Duodenal mucosa (tissue), 2 donors: ENCODE measurements at regions not wholly inside any gene's neighbourhood (a gene's known extent, or its start where the extent isn't known, plus 50 kb on each side); places are given as distances from the start of the nearest gene placed in this dataset.
A peak's percentile ranks its signal among the peaks of the same experiment; 100 is the strongest.

ENCODE experiments used
- H3K27ac ChIP-seq: one replicate; pipeline ENCODE4 v1.7.0; 2013; ENCODE audit warnings: low read depth, low read length
- H3K27me3 ChIP-seq, 2 donors: one replicate each; pipeline ENCODE4 v1.7.0; 2013; ENCODE audit warnings: low read length in 2 of 2, control low read depth in 1 of 2; ENCODE audit not compliant: insufficient read depth in 2 of 2, control insufficient read depth in 1 of 2
- H3K36me3 ChIP-seq, 2 donors: one replicate each; pipeline ENCODE4 v1.7.0; 2013; ENCODE audit warnings: low read length in 2 of 2, control low read depth in 1 of 2; ENCODE audit not compliant: insufficient read depth in 2 of 2, control insufficient read depth in 1 of 2
- H3K4me1 ChIP-seq, 2 donors: one replicate each; pipeline ENCODE4 v1.7.0; 2013; ENCODE audit warnings: low read length in 2 of 2, control low read depth in 1 of 2; ENCODE audit not compliant: insufficient read depth in 2 of 2, control insufficient read depth in 1 of 2
- H3K4me3 ChIP-seq, 2 donors: one replicate each; pipeline ENCODE4 v1.7.0; 2013; ENCODE audit warnings: low read length in 2 of 2, low read depth in 1 of 2
- H3K9ac ChIP-seq, 2 donors: one replicate each; pipeline ENCODE4 v1.7.0; 2013; ENCODE audit warnings: low read length in 2 of 2, low read depth in 1 of 2
- H3K9me3 ChIP-seq, 2 donors: one replicate each; pipeline ENCODE4 v1.7.0; 2013; ENCODE audit warnings: low read length in 2 of 2, control low read depth in 1 of 2; ENCODE audit not compliant: control insufficient read depth in 1 of 2

DNA sequence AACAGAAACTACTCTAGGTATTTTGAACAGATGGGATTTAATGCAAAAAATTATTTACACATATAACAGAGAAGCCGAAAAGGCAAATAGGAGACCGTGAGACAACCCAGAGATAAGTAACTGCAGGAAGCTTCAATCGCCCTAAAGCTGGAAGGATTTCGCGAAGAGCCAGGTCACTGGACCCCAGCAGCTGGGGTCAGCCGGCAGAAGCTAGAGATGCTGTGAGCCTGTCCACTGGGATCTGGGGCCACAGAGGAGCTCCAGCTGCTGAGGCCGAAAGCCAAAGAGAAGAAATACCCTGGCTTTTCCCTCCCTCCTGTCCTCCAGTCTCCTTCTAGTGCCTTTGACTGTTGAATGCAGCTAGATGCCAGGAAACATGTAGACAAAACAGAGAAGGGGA, 192.8 kb upstream of the BCOR start:
- H3K9me3 ChIP-seq: no peaks in the 10 kb centered on the region
- no peaks in the 10 kb centered on the region for H3K4me1 ChIP-seq
- H3K4me3 ChIP-seq: no peak overlapping the region
- no peak overlapping the region for H3K27ac ChIP-seq
- no peaks in the 10 kb centered on the region for H3K36me3 ChIP-seq
- H3K9ac ChIP-seq: no peak overlapping the region
- no peaks in the 10 kb centered on the region for H3K27me3 ChIP-seq

DNA sequence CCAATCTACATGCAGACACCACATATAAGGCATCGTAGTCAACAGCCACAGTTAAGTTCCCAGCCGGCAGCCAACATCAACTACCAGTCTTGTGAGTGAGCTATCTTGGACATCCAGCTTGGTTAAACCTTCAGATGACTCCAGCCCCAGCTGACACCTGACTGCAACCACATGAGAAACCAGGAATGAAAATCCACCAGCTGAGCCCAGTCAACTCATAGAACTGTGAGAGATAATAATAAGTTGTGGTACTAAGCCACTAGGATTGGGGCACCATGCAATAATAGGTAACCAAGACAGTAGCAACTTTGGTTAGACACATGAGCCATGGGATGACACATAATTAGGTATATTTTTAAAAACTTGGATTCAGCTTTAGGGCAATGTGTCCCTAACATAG, 188.1 kb upstream of the BCOR start:
- no peak overlapping the region for H3K4me3 ChIP-seq
- H3K27ac ChIP-seq: no peak overlapping the region
- no peak overlapping the region for H3K9ac ChIP-seq
- no peaks in the 10 kb centered on the region for H3K9me3 ChIP-seq
- no peaks in the 10 kb centered on the region for H3K36me3 ChIP-seq
- H3K4me1 ChIP-seq: no peaks in the 10 kb centered on the region
- no peaks in the 10 kb centered on the region for H3K27me3 ChIP-seq

DNA sequence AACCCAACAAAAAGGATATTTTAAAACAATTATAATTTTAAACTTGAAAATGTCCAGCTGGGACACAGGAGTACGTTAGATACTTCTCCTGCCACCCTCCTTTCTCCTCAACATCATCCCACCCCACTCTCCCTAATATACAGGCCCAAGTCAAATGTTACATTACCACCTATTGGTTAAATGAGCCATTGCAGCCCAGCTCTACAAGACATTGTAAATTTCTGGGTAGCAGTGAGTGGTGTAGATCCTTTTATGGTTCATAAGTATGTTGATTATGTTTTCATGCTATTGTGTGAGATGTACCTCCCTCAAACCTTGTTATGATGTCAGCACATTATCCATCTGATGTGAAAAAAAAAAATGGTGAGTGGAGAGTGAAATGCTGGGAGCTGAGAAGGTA, 187.1 kb upstream of the BCOR start:
- Histone ChIP-seq H3K27me3 (no peaks in the 10 kb centered on the region), H3K9me3 (no peaks in the 10 kb centered on the region), H3K4me1 (no peaks in the 10 kb centered on the region), H3K36me3 (no peaks in the 10 kb centered on the region), H3K9ac (no peak overlapping the region), H3K4me3 (no peak overlapping the region), H3K27ac (no peak overlapping the region)

DNA sequence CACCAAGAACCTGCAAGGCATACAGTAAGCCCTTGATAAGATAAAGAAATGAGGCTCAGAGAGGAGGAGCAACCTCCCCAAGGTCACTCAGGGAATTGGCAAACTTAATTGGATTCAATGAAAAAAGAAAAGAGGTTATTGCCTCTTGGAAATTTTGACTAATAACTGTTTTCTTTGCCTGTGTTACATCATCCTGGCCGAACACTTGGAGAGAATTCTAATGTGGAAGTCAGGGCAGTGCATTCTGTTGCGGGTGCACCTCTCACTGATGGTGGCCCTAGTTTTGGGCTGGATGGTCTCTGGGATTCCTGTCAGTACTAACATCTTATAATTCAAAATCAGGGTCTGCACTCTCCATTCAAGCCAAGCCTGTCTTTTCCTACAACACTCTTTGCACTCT, 186.2 kb upstream of the BCOR start:
- H3K4me3 ChIP-seq: no peak overlapping the region
- H3K9ac ChIP-seq: no peak overlapping the region
- H3K9me3 ChIP-seq: no peaks in the 10 kb centered on the region
- H3K36me3 ChIP-seq: no peaks in the 10 kb centered on the region
- no peaks in the 10 kb centered on the region for H3K4me1 ChIP-seq
- H3K27ac ChIP-seq: no peak overlapping the region
- H3K27me3 ChIP-seq: no peaks in the 10 kb centered on the region

DNA sequence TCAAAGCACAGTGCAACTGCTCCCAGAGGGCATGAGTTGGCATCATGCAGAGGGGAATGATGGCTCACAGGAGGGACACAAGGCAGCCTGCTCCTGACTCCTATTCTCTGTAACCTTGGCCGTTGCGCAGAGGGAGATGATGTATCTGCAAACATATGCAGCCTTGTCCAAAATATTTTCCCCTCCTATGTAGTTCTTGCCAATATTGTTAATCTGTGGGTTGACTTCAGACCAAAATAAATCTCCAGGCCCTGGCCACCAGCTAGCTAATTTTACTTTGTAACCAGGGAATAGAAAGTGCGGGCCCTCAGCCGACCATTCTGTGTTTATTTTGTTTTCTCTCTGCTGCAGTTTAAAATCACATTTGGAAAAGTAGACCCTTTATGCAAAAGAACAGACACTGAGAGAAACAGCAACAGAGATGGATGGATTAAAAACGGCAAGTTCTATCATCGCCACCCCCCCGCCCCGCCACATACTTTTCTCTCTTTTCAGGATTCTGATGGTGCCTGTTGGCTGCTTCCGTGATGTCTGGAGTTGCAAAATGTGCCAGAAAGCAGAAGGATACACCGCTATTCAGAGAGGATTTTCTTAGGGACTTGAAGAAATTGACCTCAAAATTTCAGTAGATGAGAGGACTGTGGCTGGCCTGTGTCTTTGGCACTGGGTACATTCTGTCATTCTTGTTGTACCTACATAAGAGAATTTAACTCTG, 185.3 kb upstream of the BCOR start:
- H3K27ac ChIP-seq: no peak overlapping the region

DNA sequence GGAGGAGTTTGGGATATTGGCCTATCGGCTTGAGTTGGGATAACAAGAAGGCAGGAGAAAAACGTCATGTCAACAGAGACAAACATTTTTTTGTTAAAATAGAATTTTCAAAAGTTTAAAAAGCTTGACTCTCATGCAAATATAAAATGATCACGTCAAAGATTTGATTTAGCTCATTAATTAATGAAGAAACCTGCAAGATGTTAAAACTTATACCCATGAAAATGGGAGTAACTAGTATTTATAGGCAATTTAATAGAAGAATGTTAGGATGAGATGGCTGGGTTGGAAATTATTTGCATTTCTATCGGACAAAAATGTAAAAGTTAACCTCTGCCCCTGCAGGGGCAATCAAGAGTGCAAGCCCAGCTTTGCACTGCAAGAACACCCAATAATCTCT, 184.6 kb upstream of the BCOR start:
- H3K4me3 ChIP-seq: no peak overlapping the region
- no peaks in the 10 kb centered on the region for H3K27me3 ChIP-seq
- no peak overlapping the region for H3K9ac ChIP-seq
- no peaks in the 10 kb centered on the region for H3K9me3 ChIP-seq
- no peak overlapping the region for H3K27ac ChIP-seq
- H3K4me1 ChIP-seq: no peaks in the 10 kb centered on the region
- no peaks in the 10 kb centered on the region for H3K36me3 ChIP-seq

More for the DNA sequence above, 185.3 kb upstream of the BCOR start:
- Histone ChIP-seq H3K9ac (no peak overlapping the region), H3K4me3 (no peak overlapping the region), H3K36me3 (no peaks in the 10 kb centered on the region), H3K9me3 (no peaks in the 10 kb centered on the region), H3K27me3 (no peaks in the 10 kb centered on the region), H3K4me1 (no peaks in the 10 kb centered on the region)

DNA sequence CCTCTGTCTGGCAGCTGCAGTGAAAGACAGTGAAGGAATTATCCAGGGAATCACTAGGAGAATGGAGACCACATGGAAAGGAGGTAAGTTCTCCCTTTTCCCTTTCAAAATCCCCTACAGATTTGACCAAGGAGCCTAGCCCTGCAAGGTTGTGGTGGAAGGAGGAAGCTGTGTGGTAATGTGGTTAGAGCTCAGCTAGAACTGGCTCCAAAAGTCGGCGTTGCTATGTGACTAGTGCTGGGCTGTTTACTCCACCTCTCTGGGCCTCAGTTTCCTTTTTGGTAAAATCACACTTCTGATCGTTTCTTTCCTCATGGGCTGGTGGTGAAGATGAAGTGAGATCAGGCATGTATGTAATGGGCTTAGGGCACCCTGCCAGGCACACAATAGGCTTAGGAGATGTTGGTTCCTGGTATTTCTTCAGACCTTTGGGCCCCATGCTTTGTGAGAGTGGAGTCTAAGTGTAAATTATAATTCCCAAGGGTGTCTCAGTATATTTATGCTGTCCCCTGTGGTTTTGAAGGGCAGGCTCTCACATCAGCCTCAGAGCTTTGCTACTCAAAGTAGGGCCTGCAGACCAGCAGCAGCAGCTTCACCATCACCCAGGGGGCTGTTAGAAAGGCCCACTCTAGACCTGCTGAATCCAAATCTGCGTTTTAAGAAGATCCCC, 183.7 kb upstream of the BCOR start:
- Histone ChIP-seq H3K4me3 (peak overlapping the region in 1 of 2 donors; percentile 17), H3K9ac (no peak overlapping the region), H3K27ac (no peak overlapping the region), H3K27me3 (no peaks in the 10 kb centered on the region), H3K4me1 (no peaks in the 10 kb centered on the region), H3K36me3 (no peaks in the 10 kb centered on the region), H3K9me3 (no peaks in the 10 kb centered on the region)

DNA sequence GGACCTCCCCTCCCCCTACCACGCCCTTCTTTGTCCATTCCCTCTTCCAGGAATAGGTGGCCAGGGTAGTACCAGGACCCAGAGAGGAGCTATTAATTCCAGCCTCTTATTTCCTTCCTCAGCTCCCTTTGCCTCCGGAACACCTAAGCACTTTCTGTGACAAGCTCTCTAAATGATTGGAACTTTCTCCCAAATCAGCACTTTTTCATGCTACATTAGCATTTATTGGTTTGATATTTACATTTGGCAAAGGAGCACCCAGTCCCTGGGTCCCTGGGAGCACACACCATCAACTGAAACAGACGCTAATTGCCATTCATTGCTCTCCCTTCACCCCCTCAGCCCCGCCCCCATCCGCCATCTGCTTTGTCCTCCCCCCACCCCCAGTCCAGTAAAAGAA, 182.0 kb upstream of the BCOR start:
- no peaks in the 10 kb centered on the region for H3K27me3 ChIP-seq
- peaks cover 0 to 2% of the 10 kb centered on the region in 2 donors for H3K9me3 ChIP-seq
- no peaks in the 10 kb centered on the region for H3K36me3 ChIP-seq
- no peak overlapping the region for H3K27ac ChIP-seq
- H3K4me3 ChIP-seq: no peak overlapping the region
- no peaks in the 10 kb centered on the region for H3K4me1 ChIP-seq
- H3K9ac ChIP-seq: no peak overlapping the region

DNA sequence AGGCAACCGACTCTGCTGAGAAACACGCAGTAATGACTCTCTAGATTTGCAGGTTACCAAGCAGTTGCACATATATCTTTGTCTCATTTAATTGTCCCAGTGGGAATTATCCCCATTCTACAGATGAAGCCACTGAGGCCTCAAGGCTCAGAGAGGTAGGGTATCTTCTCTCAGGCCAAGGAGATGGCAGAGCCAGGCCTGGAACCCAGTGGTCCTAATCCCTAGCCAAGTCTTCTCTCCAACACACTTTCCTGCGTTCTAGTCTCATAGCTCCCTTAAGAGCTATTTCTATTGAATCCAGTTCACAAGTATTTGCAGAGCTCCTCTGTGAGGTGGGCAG, 181.3 kb upstream of the BCOR start:
- no peak overlapping the region for H3K9ac ChIP-seq
- peaks cover 0 to 2% of the 10 kb centered on the region in 2 donors for H3K9me3 ChIP-seq
- no peak overlapping the region for H3K27ac ChIP-seq
- H3K4me1 ChIP-seq: no peaks in the 10 kb centered on the region
- H3K4me3 ChIP-seq: no peak overlapping the region
- no peaks in the 10 kb centered on the region for H3K36me3 ChIP-seq
- H3K27me3 ChIP-seq: no peaks in the 10 kb centered on the region

DNA sequence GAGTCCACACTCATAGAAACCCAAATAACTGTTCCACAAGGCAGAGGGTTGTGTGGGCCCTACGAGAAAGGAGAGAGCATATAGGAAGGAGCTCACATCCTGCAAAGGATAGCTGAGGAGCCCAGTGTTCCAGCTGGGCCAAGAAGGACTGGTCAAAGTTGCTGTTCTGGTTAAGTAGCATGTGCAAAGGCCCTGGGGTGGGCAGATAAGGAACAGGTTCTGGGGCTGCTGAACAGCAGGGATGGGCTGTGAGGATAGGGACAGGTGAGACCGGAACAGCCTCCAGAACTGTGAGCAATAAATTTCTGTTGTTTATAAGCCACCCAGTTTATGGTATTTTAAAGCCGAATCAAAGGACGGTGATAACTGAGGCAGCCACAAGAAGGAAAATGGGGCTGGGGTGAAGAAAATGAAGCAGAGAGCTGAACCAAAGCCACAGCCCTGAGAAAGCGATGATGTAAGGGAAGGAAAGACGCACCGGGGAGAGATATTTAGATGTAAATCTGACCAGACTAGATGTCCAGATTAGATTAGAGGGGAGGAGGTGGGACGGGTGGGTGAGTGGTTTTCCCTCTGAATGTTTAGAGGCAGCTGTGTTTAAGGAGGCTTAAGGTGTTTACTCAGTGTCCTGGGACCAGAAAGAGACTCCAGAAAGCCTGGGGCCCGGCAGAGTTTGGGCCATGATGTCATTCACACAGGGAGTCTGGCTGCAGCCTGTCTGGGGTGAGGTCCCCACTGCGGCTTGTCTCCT, 180.8 kb upstream of the BCOR start:
- H3K9me3 ChIP-seq: peaks cover 0 to 2% of the 10 kb centered on the region in 2 donors
- no peak overlapping the region for H3K9ac ChIP-seq
- H3K4me3 ChIP-seq: no peak overlapping the region
- H3K36me3 ChIP-seq: no peaks in the 10 kb centered on the region
- H3K4me1 ChIP-seq: peaks cover 0 to 1% of the 10 kb centered on the region in 2 donors
- H3K27ac ChIP-seq: no peak overlapping the region
- no peaks in the 10 kb centered on the region for H3K27me3 ChIP-seq
